ENCODE measurements at regions not wholly inside any gene's neighbourhood (a gene's known extent, or its start where the extent isn't known, plus 50 kb on each side); places are given as distances from the start of the nearest gene placed in this dataset.

GRCh38 chr17:77331301-77331864 lies 190.6 kb downstream of the SEC14L1 start:
- intact Hi-C loops (cut with DNase I), result loop anchor here (2.0 to 5.0 kb wide), 2 partner anchors 96 to 163 kb away; no protein-coding TSS in a partner anchor
- peak overlapping the region; percentile 14 for H3K4me3 ChIP-seq
- H3K9me3 ChIP-seq, result no peaks in the 10 kb centered on the region
- no peaks in the 10 kb centered on the region for H3K27me3 ChIP-seq
- 6 to 8% (median 7%) methylated on average over 23 of the region's 23 CpGs for WGBS, 3 donors
- no peak overlapping the region for H3K27ac ChIP-seq
- peak; percentile 89 to 96 (median 94) for DNase-seq
- H3K4me1 ChIP-seq (ENCODE audit: insufficient read depth), result no peaks in the 10 kb centered on the region
- no peaks in the 10 kb centered on the region for H3K36me3 ChIP-seq
- TF ChIP-seq POLR2A (IDR thresholded peaks at IDR 0.05) (no peak), EP300 (IDR thresholded peaks at IDR 0.05) (no peak)
- TF ChIP-seq, protein P1, sequence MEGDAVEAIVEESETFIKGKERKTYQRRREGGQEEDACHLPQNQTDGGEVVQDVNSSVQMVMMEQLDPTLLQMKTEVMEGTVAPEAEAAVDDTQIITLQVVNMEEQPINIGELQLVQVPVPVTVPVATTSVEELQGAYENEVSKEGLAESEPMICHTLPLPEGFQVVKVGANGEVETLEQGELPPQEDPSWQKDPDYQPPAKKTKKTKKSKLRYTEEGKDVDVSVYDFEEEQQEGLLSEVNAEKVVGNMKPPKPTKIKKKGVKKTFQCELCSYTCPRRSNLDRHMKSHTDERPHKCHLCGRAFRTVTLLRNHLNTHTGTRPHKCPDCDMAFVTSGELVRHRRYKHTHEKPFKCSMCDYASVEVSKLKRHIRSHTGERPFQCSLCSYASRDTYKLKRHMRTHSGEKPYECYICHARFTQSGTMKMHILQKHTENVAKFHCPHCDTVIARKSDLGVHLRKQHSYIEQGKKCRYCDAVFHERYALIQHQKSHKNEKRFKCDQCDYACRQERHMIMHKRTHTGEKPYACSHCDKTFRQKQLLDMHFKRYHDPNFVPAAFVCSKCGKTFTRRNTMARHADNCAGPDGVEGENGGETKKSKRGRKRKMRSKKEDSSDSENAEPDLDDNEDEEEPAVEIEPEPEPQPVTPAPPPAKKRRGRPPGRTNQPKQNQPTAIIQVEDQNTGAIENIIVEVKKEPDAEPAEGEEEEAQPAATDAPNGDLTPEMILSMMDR (IDR thresholded peaks at IDR 0.05), result peak; percentile 89 to 95 (median 94)

GRCh38 chr17:77332034-77332971 lies 191.5 kb downstream of the SEC14L1 start:
- Histone ChIP-seq H3K27ac (no peak overlapping the region), H3K4me3 (no peak overlapping the region), H3K4me1 (ENCODE audit: insufficient read depth) (no peaks in the 10 kb centered on the region), H3K36me3 (no peaks in the 10 kb centered on the region), H3K27me3 (no peaks in the 10 kb centered on the region), H3K9me3 (no peaks in the 10 kb centered on the region)
- intact Hi-C loops (cut with DNase I), result loop anchor here in 1 of 4 donors (5.0 kb wide), 1 partner anchor 95 kb away; no protein-coding TSS in a partner anchor
- 84 to 87% (median 86%) methylated on average over 13 of the region's 13 CpGs for WGBS, 3 donors
- DNase-seq, result peak in 1 of 5 donors; percentile 8
- TF ChIP-seq, protein P1 (IDR thresholded peaks at IDR 0.05), result no peak
- TF ChIP-seq EP300 (IDR thresholded peaks at IDR 0.05), result no peak
- no peak for TF ChIP-seq POLR2A (IDR thresholded peaks at IDR 0.05)

DNA sequence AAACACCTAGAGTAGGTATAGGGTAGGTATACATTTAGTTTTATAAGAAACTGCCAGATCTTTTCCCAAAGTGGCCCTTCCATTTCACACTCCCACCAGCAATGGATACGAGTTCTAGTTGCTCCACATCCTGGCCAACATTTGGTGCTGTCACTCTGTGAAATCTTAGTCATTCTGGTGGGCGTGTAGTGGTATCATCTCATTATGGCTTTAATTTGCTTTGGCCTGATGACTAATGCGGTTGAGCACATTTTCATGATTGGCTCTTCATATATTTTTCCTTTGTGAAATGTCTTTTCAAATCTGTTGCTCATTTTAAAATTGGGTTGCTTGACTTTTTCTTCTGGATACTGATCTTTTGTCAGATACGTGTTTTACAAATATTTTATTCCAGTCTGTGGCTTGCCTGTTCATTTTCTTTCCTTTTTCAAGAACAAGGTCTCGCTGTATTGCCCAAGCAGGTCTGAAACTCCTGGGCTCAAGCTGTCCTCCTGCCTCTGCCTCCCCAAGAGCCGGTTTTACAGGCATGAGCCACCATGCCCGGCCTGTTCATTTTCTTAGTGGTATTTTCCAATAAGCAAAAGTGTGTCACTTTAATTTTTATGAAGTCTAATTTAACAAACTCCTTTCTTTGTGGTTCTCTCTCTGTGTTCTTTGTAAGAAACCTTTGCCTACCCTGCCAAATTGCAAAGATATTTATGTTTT lies 192.4 kb downstream of the SEC14L1 start:
- TF ChIP-seq, protein P1 (IDR thresholded peaks at IDR 0.05), result no peak
- TF ChIP-seq EP300 (IDR thresholded peaks at IDR 0.05) (no peak), POLR2A (IDR thresholded peaks at IDR 0.05) (no peak)
- WGBS, 3 donors, result 81 to 93% (median 91%) methylated on average over 7 of the region's 7 CpGs

GRCh38 chr17:77337150-77337549 lies 196.4 kb downstream of the SEC14L1 start:
- H3K4me3 ChIP-seq, result no peak overlapping the region
- intact Hi-C loops (cut with DNase I), result loop anchor here in 1 of 4 donors (5.0 kb wide), 1 partner anchor 195 kb away; the partner anchor contains the start of gene SEC14L1
- H3K27ac ChIP-seq, result no peak overlapping the region
- H3K27me3 ChIP-seq, result no peaks in the 10 kb centered on the region
- no peak for DNase-seq
- no peaks in the 10 kb centered on the region for H3K36me3 ChIP-seq
- TF ChIP-seq, protein P1 (IDR thresholded peaks at IDR 0.05), result no peak
- TF ChIP-seq POLR2A (IDR thresholded peaks at IDR 0.05), result no peak
- no peak for TF ChIP-seq EP300 (IDR thresholded peaks at IDR 0.05)
- H3K9me3 ChIP-seq, result no peaks in the 10 kb centered on the region
- WGBS, 3 donors, result 96 to 99% (median 99%) methylated on average over 2 of the region's 2 CpGs
- peaks cover 2% of the 10 kb centered on the region for H3K4me1 ChIP-seq (ENCODE audit: insufficient read depth)

More for the DNA sequence above, 192.4 kb downstream of the SEC14L1 start:
- peak in 1 of 5 donors; percentile 1 for DNase-seq
- no peaks in the 10 kb centered on the region for H3K36me3 ChIP-seq
- H3K4me3 ChIP-seq, result no peak overlapping the region
- H3K4me1 ChIP-seq (ENCODE audit: insufficient read depth), result no peaks in the 10 kb centered on the region
- no peak overlapping the region for H3K27ac ChIP-seq
- intact Hi-C loops (cut with DNase I), result loop anchor here in 1 of 4 donors (5.0 kb wide), 1 partner anchor 94 kb away; no protein-coding TSS in a partner anchor
- no peaks in the 10 kb centered on the region for H3K9me3 ChIP-seq
- no peaks in the 10 kb centered on the region for H3K27me3 ChIP-seq
